IPS-20b (cell line): ENCODE measurements at regions not wholly inside any gene's neighbourhood (a gene's known extent, or its start where the extent isn't known, plus 50 kb on each side); places are given as distances from the start of the nearest gene placed in this dataset.

Experiments used
- H3K27ac ChIP-seq: one replicate; pipeline ENCODE4 v1.5.1; 2013; ENCODE audit warnings: low read length
- H3K27me3 ChIP-seq: 2 replicates; pipeline ENCODE4 v1.6.1; 2013; ENCODE audit warnings: mild to moderate bottlenecking, low read length, inconsistent platforms; ENCODE audit not compliant: insufficient read depth
- H3K36me3 ChIP-seq: 2 replicates; pipeline ENCODE4 v1.6.1; 2013; ENCODE audit warnings: low read depth, mild to moderate bottlenecking, inconsistent platforms, low read length, moderate library complexity; ENCODE audit not compliant: insufficient read depth
- H3K4me1 ChIP-seq: 2 replicates; pipeline ENCODE4 v1.6.1; 2013; ENCODE audit warnings: mild to moderate bottlenecking, control low read depth, inconsistent platforms, low read length, moderate library complexity; ENCODE audit not compliant: insufficient read depth
- H3K4me3 ChIP-seq: 2 replicates; pipeline ENCODE4 v1.5.1; 2013; ENCODE audit warnings: mild to moderate bottlenecking, low read length, inconsistent platforms
- H3K9ac ChIP-seq: 2 replicates; pipeline ENCODE4 v1.6.1; 2013; ENCODE audit warnings: low read depth, mild to moderate bottlenecking, inconsistent platforms, low read length, moderate library complexity
- H3K9me3 ChIP-seq: 2 replicates; pipeline ENCODE4 v1.6.1; 2013; ENCODE audit warnings: mild to moderate bottlenecking, low read depth, low read length, inconsistent platforms; ENCODE audit not compliant: insufficient read depth

GRCh38 chr20:7087803-7088202, 320.3 kb downstream of the BMP2 start:
- no peaks in the 10 kb centered on the region for H3K36me3 ChIP-seq
- H3K27ac ChIP-seq: no peak overlapping the region
- no peak overlapping the region for H3K4me3 ChIP-seq
- no peaks in the 10 kb centered on the region for H3K4me1 ChIP-seq
- no peaks in the 10 kb centered on the region for H3K27me3 ChIP-seq
- H3K9me3 ChIP-seq: no peaks in the 10 kb centered on the region
- H3K9ac ChIP-seq: no peak overlapping the region

- H3K4me3 ChIP-seq: no peak overlapping the region
- no peaks in the 10 kb centered on the region for H3K9me3 ChIP-seq
Observed at GRCh38 chr20:7090001-7090400, 322.5 kb downstream of the BMP2 start.

GRCh38 chr20:7090811-7091210, 323.3 kb downstream of the BMP2 start:
- Histone ChIP-seq H3K9ac (no peak overlapping the region), H3K36me3 (no peaks in the 10 kb centered on the region), H3K9me3 (no peaks in the 10 kb centered on the region), H3K4me3 (no peak overlapping the region), H3K4me1 (no peaks in the 10 kb centered on the region), H3K27me3 (no peaks in the 10 kb centered on the region), H3K27ac (no peak overlapping the region)

More at GRCh38 chr20:7090001-7090400, 322.5 kb downstream of the BMP2 start:
- Histone ChIP-seq H3K4me1 (no peaks in the 10 kb centered on the region), H3K9ac (no peak overlapping the region), H3K27ac (no peak overlapping the region), H3K36me3 (no peaks in the 10 kb centered on the region), H3K27me3 (no peaks in the 10 kb centered on the region)

GRCh38 chr20:7091655-7092054, 324.2 kb downstream of the BMP2 start:
- Histone ChIP-seq H3K4me1 (no peaks in the 10 kb centered on the region), H3K36me3 (no peaks in the 10 kb centered on the region), H3K4me3 (no peak overlapping the region), H3K9ac (no peak overlapping the region), H3K9me3 (no peaks in the 10 kb centered on the region), H3K27ac (no peak overlapping the region), H3K27me3 (no peaks in the 10 kb centered on the region)

GRCh38 chr20:7094438-7094997, 327.0 kb downstream of the BMP2 start:
- Histone ChIP-seq H3K36me3 (no peaks in the 10 kb centered on the region), H3K4me1 (no peaks in the 10 kb centered on the region), H3K9me3 (no peaks in the 10 kb centered on the region), H3K27ac (no peak overlapping the region), H3K9ac (no peak overlapping the region), H3K27me3 (no peaks in the 10 kb centered on the region), H3K4me3 (no peak overlapping the region)

GRCh38 chr20:7106910-7107309, 339.4 kb downstream of the BMP2 start:
- H3K9ac ChIP-seq: no peak overlapping the region
- H3K4me1 ChIP-seq: no peaks in the 10 kb centered on the region; the same call in 1 of the 2 replicates
- no peaks in the 10 kb centered on the region for H3K27me3 ChIP-seq
- no peak overlapping the region for H3K4me3 ChIP-seq
- H3K9me3 ChIP-seq: no peaks in the 10 kb centered on the region
- H3K36me3 ChIP-seq: no peaks in the 10 kb centered on the region
- H3K27ac ChIP-seq: no peak overlapping the region

GRCh38 chr20:7108929-7109328, 341.4 kb downstream of the BMP2 start:
- Histone ChIP-seq H3K4me1 (peaks cover 17% of the 10 kb centered on the region), H3K9ac (no peak overlapping the region), H3K9me3 (no peaks in the 10 kb centered on the region), H3K36me3 (no peaks in the 10 kb centered on the region), H3K27ac (no peak overlapping the region), H3K27me3 (no peaks in the 10 kb centered on the region), H3K4me3 (no peak overlapping the region)

GRCh38 chr20:7113577-7114466, 346.3 kb downstream of the BMP2 start:
- Histone ChIP-seq H3K4me3 (0 out of 2 replicates have a peak overlapping the region, but pooled peaks have one; percentile 19), H3K9me3 (no peaks in the 10 kb centered on the region), H3K27me3 (no peaks in the 10 kb centered on the region), H3K36me3 (no peaks in the 10 kb centered on the region), H3K4me1 (peaks cover 20% of the 10 kb centered on the region), H3K27ac (no peak overlapping the region), H3K9ac (no peak overlapping the region)

GRCh38 chr20:7123457-7123856, 356.0 kb downstream of the BMP2 start:
- no peaks in the 10 kb centered on the region for H3K27me3 ChIP-seq
- peaks cover 3% of the 10 kb centered on the region; the same call in 1 of the 2 replicates for H3K4me1 ChIP-seq
- no peak overlapping the region for H3K9ac ChIP-seq
- H3K4me3 ChIP-seq: no peak overlapping the region
- no peaks in the 10 kb centered on the region for H3K36me3 ChIP-seq
- no peaks in the 10 kb centered on the region for H3K9me3 ChIP-seq
- H3K27ac ChIP-seq: no peak overlapping the region

GRCh38 chr20:7124120-7124519, 356.6 kb downstream of the BMP2 start:
- H3K4me1 ChIP-seq: peaks cover 3% of the 10 kb centered on the region; the same call in 1 of the 2 replicates
- H3K4me3 ChIP-seq: no peak overlapping the region
- no peaks in the 10 kb centered on the region for H3K27me3 ChIP-seq
- H3K9ac ChIP-seq: no peak overlapping the region
- no peak overlapping the region for H3K27ac ChIP-seq
- H3K9me3 ChIP-seq: no peaks in the 10 kb centered on the region
- no peaks in the 10 kb centered on the region for H3K36me3 ChIP-seq

- Histone ChIP-seq H3K27me3 (no peaks in the 10 kb centered on the region), H3K9ac (no peak overlapping the region), H3K27ac (no peak overlapping the region), H3K36me3 (no peaks in the 10 kb centered on the region), H3K4me1 (no peaks in the 10 kb centered on the region), H3K9me3 (no peaks in the 10 kb centered on the region), H3K4me3 (no peak overlapping the region)
Observed at GRCh38 chr20:7136886-7137285, 369.4 kb downstream of the BMP2 start.
